SU-DHL-6 (cell line): ENCODE measurements at regions not wholly inside any gene's neighbourhood (a gene's known extent, or its start where the extent isn't known, plus 50 kb on each side); places are given as distances from the start of the nearest gene placed in this dataset.

ENCODE experiments used
- H2AFZ ChIP-seq: fragments of 200-600 bp; sonication (generic); 2 replicates; pipeline ENCODE4 v1.6.1; 2014; ENCODE audit warnings: low read depth, mild to moderate bottlenecking, moderate library complexity, mixed read lengths, antibody characterized with exemption, low read length; ENCODE audit not compliant: severe bottlenecking
- H3F3A ChIP-seq: fragments of 200-600 bp; shearing (Covaris generic); 2 replicates; pipeline ENCODE4 v1.6.0; 2016; ENCODE audit warnings: antibody characterized with exemption, mild to moderate bottlenecking; ENCODE audit not compliant: insufficient read depth
- H3K27ac ChIP-seq: fragments of 200-600 bp; sonication (generic); 2 replicates; pipeline ENCODE4 v1.5.1; 2016; ENCODE audit warnings: low read depth, mild to moderate bottlenecking, low read length, moderate library complexity, mixed read lengths
- H3K27me3 ChIP-seq: fragments of 200-600 bp; sonication (generic), shearing (Covaris generic); 2 replicates; pipeline ENCODE4 v1.6.0; 2014; ENCODE audit warnings: mild to moderate bottlenecking, low read length
- H3K36me3 ChIP-seq: fragments of 200-600 bp; sonication (generic); 2 replicates; pipeline ENCODE4 v1.6.1; 2014; ENCODE audit warnings: mild to moderate bottlenecking, low read length, mixed read lengths
- H3K4me2 ChIP-seq: fragments of 300-600, 200-600 bp; shearing (Covaris generic), sonication (generic); 2 replicates; pipeline ENCODE4 v1.6.0; 2014; ENCODE audit warnings: low read length, low read depth, mild to moderate bottlenecking; ENCODE audit not compliant: poor library complexity, severe bottlenecking
- H3K4me3 ChIP-seq: fragments of 200-600 bp; sonication (generic); 2 replicates; pipeline ENCODE4 v1.5.1; 2014; ENCODE audit warnings: antibody characterized with exemption, low read length, mild to moderate bottlenecking, mixed read lengths; ENCODE audit not compliant: insufficient read depth, poor library complexity, severe bottlenecking
- H3K79me2 ChIP-seq: fragments of 200-600 bp; sonication (generic); 2 replicates; pipeline ENCODE4 v1.6.1; 2014; ENCODE audit warnings: mild to moderate bottlenecking, low read length, moderate library complexity; ENCODE audit not compliant: insufficient read depth
- H3K9ac ChIP-seq: fragments of 200-600 bp; sonication (generic); 2 replicates; pipeline ENCODE4 v1.7.0; 2014; ENCODE audit warnings: mild to moderate bottlenecking, low read length
- H3K9me2 ChIP-seq: fragments of 200-600 bp; sonication (generic); replicated peaks from 2 replicates; pipeline ENCODE4 v1.6.1; 2014; ENCODE audit warnings: low read length; ENCODE audit not compliant: insufficient read depth
- H3K9me3 ChIP-seq: fragments of 200-600 bp; sonication (generic); 2 replicates; pipeline ENCODE4 v1.6.1; 2014; ENCODE audit warnings: low read length, mixed read lengths; ENCODE audit not compliant: insufficient read depth
- H4K20me1 ChIP-seq: fragments of 200-600 bp; sonication (generic); 2 replicates; pipeline ENCODE4 v1.6.1; 2014; ENCODE audit warnings: low read depth, mild to moderate bottlenecking, antibody characterized with exemption, low read length, moderate library complexity, mixed read lengths
- CTCF ChIP-seq: fragments of 200-600 bp; sonication (generic); IDR thresholded peaks from one replicate; pipeline ENCODE4 v1.5.1; 2017; ENCODE audit warnings: antibody characterized with exemption, mild to moderate bottlenecking, low read length, moderate library complexity; ENCODE audit not compliant: insufficient read depth, poor library complexity, severe bottlenecking
- EZH2phosphoT487 ChIP-seq: fragments of 200-600 bp; sonication (generic), shearing (Covaris generic); conservative IDR thresholded peaks from 2 replicates; pipeline ENCODE4 v1.6.1; 2018; ENCODE audit warnings: mild to moderate bottlenecking, antibody characterized with exemption, low read length, moderate library complexity, mixed read lengths

DNA sequence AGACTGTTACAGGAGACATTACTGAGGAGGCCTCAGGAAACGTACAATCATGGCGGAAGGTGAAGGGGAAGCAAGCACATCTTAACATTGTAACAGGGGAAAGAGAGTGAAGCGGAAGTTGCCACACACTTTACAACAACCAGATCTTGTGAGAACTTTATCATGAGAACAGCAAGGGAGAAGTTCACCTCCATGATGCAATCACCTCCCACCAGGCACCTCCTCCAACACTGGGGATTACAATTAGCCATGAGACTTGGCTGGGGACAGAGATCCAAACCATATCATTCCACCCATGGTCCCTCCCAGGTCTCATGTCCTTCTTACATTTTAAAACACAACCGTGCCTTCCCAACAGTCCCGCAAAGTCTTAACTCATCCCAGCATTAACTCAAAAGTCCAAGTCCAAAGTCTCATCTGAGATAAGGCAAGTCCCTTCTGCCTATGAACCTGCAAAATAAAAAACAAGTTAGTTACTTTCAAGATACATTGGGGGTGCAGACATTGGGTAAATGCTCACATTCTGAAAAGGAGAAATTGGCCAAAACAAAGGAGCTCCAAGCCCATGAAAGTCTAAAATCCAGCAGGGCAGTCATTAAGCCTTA, 138.3 kb downstream of the TMEM161B start:
- no peaks in the 10 kb centered on the region for H3K36me3 ChIP-seq
- H3K9me3 ChIP-seq, result no peaks in the 10 kb centered on the region
- no peaks in the 10 kb centered on the region for H4K20me1 ChIP-seq
- no peak overlapping the region for H3K9ac ChIP-seq
- no peaks in the 10 kb centered on the region for H3K27me3 ChIP-seq
- no peaks in the 10 kb centered on the region for H3F3A ChIP-seq
- H3K27ac ChIP-seq, result no peak overlapping the region
- H3K9me2 ChIP-seq, result no peaks in the 10 kb centered on the region
- H3K4me3 ChIP-seq, result no peak overlapping the region
- TF ChIP-seq CTCF (no peak), EZH2phosphoT487 (no peak)
- no peak overlapping the region for H3K4me2 ChIP-seq
- H2AFZ ChIP-seq, result no peak overlapping the region
- H3K79me2 ChIP-seq, result no peaks in the 10 kb centered on the region

GRCh38 chr5:88128813-88129212, 139.8 kb downstream of the TMEM161B start:
- TF ChIP-seq CTCF (no peak), EZH2phosphoT487 (no peak)
- no peak overlapping the region for H3K4me3 ChIP-seq

GRCh38 chr5:88119535-88120125, 149.0 kb downstream of the TMEM161B start:
- Histone ChIP-seq H3K9ac (no peak overlapping the region), H3K4me3 (no peak overlapping the region), H3K27ac (no peak overlapping the region), H4K20me1 (no peaks in the 10 kb centered on the region), H3K4me2 (no peak overlapping the region), H3K79me2 (no peaks in the 10 kb centered on the region), H3K36me3 (no peaks in the 10 kb centered on the region), H3F3A (no peaks in the 10 kb centered on the region), H2AFZ (no peak overlapping the region), H3K27me3 (no peaks in the 10 kb centered on the region), H3K9me3 (no peaks in the 10 kb centered on the region), H3K9me2 (no peaks in the 10 kb centered on the region)
- TF ChIP-seq EZH2phosphoT487 (no peak), CTCF (no peak)

More at GRCh38 chr5:88128813-88129212, 139.8 kb downstream of the TMEM161B start:
- Histone ChIP-seq H3K4me2 (no peak overlapping the region), H4K20me1 (no peaks in the 10 kb centered on the region), H3K36me3 (no peaks in the 10 kb centered on the region), H3K9ac (no peak overlapping the region), H3F3A (no peaks in the 10 kb centered on the region), H3K27ac (no peak overlapping the region), H3K79me2 (no peaks in the 10 kb centered on the region), H3K27me3 (no peaks in the 10 kb centered on the region), H3K9me3 (no peaks in the 10 kb centered on the region), H3K9me2 (no peaks in the 10 kb centered on the region), H2AFZ (no peak overlapping the region)
